NOMO-1 treated with dmso at 0.1 percent for 144 hours (cell line): ENCODE measurements at regions not wholly inside any gene's neighbourhood (a gene's known extent, or its start where the extent isn't known, plus 50 kb on each side); places are given as distances from the start of the nearest gene placed in this dataset.
"Not testable (repeated sequence)": the region's sequence is repeated elsewhere in the genome, so short reads cannot be mapped to it uniquely, and the experiment has no call there.

Experiments
- DNase-seq: peaks from one replicate; lab custom pipeline; 2025; ENCODE audit not compliant: unreplicated experiment; lab: John Stamatoyannopoulos, UW

DNA sequence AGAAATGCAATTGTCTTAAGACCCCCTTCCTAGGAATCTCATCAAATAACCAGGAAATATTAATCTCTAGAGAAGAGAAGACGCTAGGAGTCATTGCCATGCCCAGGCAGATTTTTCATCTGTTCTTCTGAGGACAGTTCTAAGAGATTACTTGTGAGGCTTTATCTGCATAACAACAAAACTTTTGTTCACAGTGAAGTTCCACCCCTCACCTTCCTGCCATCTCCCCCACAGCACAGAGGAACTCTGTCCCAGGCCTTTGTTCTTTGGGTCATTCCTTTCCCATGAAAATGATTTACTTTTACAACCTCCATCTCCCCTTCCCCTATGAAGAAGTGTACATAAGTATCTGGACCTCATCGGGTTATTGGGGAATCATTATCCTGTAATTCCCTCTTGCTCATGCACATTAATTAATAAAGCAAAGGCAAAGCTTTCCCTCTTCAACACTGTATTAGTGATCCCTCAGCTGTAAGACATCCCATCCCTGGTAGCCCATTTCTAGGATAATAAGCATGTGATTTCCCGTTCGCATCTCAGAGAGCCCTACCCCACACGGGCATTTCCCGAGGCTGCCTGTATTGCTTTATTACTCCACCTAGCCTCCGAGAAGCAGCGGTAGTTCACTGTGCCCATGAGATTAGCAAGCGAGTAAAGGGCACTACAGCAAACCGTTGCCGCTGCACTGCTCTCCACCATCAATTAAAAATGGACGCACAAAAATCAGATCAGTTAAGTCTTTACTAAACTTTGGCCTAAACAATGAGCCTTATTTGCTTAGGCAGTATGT lies 384.4 kb upstream of the CAMK1G start:
- DNase-seq: no peak

DNA sequence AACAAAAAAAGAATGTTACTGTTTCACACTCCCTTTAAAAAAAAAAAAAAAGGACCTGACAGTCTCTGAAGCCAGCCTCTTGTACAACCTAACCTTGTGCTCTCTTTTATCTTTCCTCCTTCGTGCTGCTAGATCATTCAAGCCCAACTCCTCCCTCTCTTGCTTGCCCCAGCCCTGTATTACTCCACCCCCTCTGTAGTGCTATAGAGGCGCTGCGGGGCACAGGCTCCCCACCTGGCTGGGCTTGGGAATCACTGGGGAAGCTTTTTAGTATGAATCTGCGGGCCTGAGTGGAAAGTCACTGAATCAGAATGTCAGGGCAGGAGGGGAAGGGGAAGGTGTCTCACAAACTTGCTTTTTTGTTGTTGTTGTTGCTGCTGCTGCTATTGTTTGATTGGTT lies 383.7 kb upstream of the CAMK1G start:
- DNase-seq: no peak

DNA sequence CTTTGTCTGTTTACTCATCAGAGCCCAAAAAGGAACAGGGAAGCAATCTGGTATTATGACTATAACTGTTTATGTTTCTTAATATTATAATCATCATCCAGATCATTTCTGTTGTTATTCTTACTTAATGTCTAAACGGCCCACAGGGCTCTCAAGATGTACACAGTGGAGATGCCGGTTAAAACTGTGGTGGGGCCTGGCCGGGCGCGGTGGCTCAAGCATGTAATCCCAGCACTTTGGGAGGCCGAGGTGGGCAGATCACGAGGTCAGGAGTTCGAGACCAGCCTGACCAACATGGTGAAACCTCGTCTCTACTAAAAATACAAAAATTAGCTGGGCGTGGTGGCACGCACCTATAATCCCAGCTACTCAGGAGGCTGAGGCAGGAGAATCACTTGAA lies 381.2 kb upstream of the CAMK1G start:
- not testable (repeated sequence) for DNase-seq

DNA sequence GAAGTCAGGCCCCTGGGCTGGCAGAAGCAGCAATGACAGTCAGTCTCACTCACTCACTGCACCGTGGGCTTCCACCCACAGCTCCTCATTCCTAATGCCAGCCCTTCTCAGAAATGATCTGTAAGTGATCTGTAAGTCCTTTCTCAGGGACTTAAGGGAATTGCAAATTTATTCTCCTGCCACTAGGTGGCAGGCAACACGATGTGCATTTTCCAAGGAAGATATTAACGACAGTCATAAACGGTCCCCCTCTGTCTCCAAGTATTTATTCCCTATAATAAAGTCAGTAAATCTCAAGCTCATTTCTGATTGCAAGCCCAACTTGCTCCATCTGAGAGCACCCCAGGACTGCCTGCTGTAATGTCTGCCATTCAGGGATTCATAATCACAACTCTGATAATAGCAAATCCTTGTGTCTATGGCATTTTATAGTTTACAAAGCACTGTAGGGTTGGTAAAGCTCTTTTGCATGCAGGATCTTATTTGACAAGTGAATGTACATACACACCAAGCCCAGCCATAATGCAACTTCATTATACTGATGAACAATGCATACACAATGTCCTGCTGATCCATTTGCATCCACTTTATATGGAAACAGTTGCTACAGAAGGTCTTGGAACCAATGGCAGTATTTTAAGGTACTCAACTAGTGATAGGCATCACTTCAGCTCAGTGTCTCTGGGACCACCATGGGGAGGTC lies 380.5 kb upstream of the CAMK1G start:
- no peak for DNase-seq

DNA sequence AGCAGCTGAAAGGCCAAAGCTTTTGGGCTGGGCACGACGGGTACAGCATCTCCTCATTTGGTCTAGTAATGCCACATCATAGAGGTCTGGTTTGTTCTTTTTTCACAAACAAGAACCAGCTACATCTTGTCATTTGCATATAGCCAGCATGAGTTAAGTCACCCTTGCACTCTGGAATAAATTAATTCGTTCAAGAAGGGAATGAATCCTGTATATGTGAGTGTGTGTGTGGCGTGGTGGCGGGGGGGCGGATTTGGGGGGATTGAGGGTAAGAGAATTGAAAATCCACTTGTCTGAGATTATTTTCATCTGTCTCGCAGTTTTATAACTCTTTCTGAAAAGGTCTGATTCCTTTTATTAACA lies 380.0 kb upstream of the CAMK1G start:
- no peak for DNase-seq

DNA sequence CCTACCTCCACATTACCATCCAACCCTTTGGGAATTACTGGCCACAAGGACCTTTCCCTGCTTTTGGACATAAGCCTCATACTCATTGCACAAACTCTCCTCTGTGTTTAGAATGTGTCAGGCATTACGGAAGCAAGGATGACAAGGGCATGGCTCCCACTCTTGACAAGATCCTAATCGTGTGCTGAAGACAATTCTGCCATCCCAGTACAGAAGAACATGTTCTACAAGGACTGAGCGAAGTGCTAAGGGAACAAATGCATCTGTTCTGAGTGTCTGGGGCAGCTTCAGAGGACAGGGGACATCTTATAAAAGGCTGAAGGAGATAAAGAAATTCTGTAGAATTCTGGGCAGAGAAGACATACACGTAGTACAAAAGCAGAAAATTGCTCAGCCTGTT lies 378.5 kb upstream of the CAMK1G start:
- no peak for DNase-seq

DNA sequence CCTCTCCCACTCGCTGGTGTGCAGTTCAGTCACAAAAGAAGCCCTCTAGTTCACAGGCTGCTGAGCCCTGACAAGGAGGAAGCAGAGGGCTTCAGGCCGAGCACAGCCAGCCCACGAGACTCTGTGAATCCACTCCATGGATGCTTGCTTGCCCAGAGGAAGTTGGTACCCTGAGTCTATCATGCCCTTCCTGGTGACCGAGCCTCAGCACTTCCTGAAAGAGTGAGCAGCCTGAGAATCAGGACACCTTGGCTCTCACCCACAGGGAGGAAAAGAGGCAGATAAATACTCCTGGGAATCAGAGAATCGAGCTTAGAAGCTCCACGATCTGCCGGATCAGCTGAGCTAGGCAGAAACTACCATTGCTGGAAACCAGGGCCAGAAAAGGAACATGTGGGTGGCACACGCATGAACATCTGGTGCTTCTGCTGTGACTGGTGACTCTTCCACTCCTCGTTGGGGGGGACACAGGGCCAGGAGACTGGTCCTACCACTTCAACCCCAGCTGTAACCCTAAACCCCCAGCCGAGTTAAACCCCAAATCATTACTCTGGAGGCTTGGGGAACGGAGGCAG lies 376.3 kb upstream of the CAMK1G start:
- no peak for DNase-seq

DNA sequence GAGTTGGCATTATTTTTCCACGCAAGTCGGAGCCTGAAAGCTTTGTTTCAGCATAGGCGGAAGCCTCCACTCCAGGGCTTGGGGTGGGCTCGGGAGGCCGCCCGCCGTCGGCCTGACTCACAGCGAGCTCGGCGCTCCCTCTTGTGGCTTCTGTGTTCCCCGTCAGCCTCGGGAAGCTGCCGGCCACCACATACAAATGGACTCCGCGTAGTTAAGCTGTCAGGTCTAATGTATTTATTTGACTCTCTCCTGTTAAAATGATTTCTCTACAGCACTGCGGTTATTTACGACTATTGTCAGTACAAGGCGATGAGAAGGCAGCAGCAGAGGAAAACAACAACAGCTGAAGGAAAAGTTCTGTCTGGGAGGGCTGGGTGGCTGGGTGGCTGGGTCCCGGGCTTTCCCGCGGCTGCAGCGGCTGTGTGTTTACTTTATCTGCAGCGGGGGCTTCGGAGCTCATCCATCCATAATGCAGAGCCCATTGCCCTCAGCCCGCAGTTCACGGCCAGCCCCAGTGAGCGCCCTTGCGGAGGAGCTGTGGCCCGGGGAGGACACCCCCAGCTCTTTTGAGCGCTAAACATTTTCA lies 375.7 kb upstream of the CAMK1G start:
- no peak for DNase-seq

DNA sequence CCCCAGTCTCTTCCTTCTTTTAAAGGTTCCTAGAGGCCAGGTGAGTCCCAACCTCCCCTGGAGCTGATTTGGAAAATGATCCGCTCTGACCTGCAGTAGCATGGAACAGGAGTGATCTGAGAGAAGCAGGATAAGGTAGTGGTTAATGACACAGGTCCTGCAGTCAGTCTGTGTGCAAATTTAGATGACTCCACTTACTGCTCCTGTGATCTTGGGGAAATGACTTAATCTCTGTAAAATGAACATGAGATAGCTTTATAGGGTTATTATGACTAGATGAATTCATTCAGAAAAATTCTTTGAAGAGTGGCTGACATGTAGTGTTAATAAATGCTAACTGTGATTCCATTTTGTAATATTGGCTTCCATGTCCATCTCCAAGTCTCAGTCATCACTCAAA lies 374.9 kb upstream of the CAMK1G start:
- DNase-seq: no peak

DNA sequence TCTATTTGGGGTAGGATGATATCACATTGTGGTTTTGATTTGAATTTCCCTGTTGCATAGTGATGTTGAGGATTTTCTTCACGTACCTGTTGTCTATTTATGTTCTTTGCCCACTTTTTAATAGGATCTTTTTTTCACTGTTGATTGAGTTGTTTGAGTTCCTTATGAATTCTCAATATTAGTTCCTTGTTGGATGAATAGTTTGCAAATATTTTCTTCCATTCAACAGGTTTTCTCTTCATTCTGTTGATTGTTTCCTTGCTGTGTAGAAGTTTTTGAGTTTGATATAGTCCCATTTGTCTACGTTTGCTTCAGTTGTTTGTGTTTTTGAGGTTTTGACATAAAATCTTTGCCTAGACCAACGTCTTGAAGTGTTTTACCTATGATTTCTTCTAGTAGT lies 369.5 kb upstream of the CAMK1G start:
- DNase-seq: no peak

DNA sequence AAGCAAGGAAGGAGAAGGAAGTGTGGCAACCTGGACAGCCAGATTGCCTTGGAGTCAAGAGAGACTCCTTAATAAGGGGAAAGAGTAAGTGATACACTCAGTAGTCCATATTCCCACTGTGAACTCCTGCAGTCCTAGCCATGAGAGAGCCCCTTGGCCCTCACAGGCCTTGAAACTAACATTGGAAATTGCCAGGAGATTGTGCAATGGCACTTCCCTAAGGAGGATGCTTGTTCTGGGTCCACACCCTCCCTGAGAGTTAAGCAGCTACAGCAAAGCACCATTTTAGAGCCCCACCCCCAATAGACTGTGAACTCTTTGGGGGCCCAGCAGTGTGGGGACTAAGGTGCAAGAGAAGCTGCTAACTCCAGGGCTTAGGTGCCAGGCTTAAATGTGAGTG lies 367.7 kb upstream of the CAMK1G start:
- no peak for DNase-seq

DNA sequence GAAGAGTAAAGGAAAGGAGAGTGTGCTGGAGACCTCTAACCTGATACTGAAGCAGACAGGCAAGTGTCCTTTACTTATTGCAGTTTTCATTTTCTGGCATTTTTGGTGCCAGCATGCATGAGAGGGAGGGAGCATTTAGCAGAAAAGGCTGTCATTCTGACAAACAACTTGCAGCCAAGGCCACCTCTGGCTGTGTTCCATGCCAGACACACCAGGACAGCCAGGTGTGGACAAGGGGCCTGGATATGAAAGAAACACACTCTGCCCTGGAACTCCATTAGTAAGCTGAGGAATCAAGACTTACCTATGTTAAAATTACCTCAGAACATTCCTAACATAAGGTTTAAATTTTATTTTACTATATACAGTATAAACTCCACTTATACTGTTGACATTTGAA lies 365.4 kb upstream of the CAMK1G start:
- DNase-seq: no peak

DNA sequence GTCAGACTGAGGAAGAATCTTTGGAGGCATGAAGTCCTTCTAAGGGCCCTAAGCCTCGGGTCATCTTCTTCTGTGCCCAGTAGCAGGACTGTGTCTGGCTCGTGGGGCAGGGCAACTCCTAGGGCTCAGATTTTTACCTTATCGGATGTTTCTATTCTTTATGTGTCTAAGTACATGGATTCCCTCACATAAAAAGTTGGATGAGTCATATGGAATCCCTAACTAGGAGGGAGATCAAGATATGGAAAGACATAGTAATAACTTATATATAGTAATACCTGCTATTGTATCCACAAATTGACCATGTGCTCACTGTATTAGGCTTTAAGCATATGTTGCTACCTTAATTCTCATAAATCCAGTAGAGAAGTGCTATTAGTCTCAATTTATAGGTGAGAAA lies 364.5 kb upstream of the CAMK1G start:
- DNase-seq: no peak

DNA sequence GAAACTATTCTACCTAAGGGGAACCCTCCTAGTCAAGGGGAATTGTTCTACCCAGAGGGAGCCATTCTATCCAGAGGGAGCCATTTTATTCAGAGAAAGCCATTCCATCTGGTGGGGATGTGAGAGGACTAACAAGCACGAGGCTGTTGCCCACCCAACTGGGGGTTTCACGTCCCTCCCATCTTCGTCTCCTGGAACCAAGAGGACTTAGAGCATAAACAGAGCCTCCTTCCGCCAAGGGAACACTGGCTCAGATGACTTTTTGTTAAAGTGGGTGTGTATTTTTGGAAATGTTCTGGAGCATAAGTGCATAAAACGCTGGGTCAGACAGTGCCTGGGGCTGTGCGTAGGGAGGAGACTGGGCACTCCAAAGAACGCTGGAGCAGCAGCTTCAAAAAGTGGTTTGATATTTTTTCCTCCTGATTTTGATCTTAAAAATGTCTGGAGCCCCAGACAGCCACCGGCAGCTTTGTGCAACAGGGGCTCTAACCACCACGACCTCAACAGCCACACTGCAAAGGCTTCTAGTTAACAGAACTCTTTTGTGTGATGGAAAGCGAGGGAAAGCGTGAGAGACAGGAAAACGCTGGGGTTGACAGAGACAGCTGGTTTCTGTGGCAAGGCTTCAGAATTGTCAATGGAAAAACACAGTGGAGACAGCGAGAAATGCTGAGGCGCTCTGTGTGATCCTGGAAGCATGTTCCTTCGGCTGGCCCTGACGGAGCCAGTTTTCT lies 363.6 kb upstream of the CAMK1G start:
- no peak for DNase-seq

DNA sequence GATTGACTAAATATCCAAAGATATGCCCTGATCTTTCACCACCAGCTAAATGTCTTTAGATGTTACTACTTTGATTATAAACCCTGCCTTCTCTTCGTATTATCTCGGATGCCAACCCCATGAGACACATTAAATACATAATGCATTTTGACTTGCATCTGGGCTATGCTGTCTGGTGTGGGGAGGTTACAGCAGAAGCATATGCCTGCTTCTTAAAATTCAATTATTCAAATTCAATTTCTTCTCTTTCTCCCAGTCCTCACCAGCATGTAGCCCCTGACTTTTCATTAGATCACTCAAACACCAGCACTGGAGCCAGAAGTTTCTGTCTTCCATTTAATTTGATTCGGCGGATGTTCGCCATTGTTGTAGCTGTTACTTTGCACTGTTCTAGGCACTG lies 360.7 kb upstream of the CAMK1G start:
- no peak for DNase-seq

DNA sequence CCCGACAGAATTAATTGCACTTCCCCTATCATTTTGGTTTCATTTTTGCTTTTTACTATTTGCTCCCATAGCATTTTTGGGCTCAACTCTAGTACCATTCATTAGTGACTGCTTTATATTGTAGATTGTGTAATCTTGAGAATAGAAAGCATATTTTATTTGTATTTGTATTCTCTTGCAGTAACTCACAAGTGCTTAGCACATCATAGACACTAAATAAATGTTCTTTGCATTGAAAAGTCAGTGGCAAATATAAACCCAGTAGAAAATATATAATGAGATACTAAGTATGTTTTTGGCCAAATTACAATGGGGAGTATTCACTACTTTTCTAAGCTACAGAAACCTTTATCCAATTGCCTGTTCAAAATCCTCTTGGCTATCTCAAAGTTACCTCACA lies 359.7 kb upstream of the CAMK1G start:
- no peak for DNase-seq

DNA sequence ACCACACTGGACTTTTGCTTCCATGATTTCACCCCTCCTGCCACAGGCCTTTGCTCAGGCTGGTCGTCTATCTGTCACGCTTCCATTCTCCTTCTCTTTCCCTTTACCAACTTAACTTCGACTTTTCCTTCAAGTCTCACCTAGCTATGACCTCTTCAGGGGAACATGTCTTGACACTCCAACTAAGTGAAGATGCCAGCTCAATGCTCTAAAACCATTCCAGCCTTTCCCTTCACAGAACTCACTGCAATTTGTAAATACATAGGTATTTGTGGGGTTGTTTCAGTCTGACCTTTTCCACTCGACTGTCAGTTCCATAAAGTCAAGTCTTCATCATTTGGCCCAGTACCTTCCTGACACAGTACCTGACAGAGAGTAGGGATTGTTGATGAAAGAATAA lies 358.6 kb upstream of the CAMK1G start:
- no peak for DNase-seq

DNA sequence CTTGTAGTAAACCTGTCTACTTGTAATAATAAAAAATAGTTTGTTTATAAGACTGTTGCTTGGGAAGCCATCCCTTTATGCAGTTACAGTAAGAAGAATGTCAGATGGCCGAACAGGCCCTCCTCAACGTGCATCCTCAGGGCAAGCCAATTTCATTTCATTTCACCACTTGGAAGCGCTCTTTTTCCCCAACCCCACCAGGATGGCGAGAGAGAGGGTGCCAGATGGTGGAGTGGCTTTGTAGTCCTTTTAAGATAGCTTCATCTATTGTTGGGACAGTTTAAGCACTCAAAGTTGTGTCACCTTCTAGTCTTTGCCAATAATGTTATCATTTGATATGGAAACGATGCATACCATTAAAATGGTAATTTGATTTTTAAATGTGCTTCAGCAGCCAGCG lies 356.3 kb upstream of the CAMK1G start:
- no peak for DNase-seq

DNA sequence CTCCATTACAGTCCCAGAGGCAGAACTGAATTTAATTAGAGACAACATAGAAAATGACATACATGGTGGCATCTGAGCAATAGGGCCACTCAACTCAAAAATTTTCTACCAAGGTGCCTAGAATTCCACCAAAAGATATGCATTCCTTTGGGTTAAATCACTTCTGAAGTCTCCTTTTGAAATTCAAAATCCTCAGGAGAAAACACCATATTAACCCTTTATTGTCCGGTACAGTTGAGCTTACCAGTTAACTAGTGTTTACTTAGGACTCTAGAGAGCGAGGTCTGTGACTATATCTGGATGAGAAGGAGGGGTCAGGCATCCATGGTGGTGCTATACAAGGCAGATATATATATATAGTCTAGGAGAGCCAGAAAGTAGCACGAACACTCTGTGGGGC lies 355.6 kb upstream of the CAMK1G start:
- no peak for DNase-seq

DNA sequence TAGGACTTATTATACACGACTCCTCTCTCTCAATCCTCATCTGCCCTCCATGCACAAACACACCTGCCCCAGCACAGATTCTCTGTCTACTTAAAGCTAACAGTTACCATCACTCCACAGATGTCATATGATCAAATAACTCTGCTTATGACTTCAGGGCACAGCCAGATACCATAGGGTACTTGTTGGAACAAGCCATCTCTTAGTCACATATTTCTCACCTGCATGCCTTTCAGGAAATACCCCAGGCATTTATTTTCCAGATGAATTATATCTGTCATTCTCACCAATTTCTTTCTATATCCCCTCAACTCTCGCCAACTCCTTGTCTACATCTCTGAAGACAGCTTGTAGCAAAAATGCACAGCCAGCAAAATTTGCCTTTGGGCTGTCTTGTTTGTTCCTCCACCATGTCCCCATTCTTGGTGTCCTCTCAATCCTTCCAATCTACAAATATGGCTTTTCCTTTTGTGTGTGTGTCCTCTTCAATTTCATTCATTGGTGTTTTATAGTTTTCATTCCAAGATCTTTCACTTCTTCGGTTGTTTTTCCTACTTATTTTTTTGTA lies 353.9 kb upstream of the CAMK1G start:
- DNase-seq: no peak

DNA sequence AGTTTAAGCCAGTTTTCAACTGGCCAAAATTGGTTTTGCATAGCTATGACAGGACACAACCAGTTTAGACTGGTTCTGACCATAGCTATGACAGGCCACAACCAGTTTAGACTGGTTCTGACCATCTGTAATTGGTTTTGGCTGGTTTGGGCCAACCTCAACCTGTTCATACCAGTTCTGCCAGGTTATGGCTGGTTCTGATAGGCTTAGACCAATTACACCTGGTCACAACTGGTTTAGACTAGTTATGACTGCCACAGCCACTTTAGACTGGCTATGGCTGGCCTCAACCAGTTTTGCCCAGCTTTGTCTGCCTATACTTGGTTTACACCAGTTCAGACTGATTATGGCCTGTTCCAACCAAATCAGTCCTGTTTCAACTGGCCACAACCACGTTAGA lies 353.2 kb upstream of the CAMK1G start:
- no peak for DNase-seq
